HG03139 (cell line): ENCODE measurements at regions not wholly inside any gene's neighbourhood (a gene's known extent, or its start where the extent isn't known, plus 50 kb on each side); places are given as distances from the start of the nearest gene placed in this dataset.
A peak's percentile ranks its signal among the peaks of the same experiment; 100 is the strongest.
"Not testable (repeated sequence)": the region's sequence is repeated elsewhere in the genome, so short reads cannot be mapped to it uniquely, and the experiment has no call there.

Experiments used
- ATAC-seq: cut with Tn5 transposase; IDR thresholded peaks from one replicate; pipeline ENCODE4 v1.9.1; 2021; ENCODE audit not compliant: unreplicated experiment

DNA sequence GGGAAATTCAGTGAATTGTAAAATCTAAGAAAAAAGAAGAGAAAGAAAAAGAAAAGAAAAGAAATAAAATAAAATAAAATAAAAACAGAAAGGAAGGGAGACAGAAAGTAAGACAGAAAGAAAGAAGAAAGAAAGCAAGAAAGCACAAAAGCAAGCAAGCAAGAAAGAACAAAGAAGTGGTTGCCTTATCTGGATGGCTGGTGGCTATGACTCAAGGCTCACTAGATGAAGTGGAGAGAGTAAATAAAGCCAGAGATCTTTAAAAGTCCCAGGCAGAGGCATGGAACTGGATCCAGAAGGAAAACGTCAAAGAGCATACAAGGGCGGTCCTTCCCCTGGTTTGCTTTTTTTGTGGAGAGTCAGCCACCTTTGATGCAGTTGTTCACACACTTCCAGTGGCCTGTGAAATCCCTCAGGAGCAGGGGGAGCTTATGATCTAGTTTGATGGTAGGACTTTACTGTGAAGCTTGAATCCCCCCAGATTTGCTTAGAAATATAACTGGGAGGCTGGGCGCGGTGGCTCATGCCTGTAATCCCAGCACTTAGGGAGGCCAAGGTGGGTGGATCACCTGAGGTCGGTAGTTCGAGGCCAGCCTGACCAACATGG lies 176.7 kb upstream of the HMHB1 start:
- ATAC-seq: no peak

DNA sequence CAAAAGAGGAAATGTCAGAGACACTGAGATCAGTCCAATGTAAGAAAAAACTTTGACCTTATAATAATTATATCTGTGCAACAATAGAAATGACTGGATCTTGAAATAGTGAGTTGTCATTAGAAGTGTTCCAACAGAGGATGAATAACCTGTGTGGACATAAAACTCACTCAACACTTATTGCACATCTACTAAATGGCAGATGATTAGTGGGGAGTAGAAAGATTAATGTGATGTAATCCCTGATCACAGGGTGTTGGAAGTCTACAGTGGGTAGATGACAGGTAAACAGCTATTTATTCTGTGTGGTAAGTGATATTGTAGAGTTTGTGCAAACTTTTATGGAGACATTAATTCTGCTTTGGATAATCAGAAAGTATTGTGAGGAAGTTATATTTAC lies 177.3 kb upstream of the HMHB1 start:
- no peak for ATAC-seq

DNA sequence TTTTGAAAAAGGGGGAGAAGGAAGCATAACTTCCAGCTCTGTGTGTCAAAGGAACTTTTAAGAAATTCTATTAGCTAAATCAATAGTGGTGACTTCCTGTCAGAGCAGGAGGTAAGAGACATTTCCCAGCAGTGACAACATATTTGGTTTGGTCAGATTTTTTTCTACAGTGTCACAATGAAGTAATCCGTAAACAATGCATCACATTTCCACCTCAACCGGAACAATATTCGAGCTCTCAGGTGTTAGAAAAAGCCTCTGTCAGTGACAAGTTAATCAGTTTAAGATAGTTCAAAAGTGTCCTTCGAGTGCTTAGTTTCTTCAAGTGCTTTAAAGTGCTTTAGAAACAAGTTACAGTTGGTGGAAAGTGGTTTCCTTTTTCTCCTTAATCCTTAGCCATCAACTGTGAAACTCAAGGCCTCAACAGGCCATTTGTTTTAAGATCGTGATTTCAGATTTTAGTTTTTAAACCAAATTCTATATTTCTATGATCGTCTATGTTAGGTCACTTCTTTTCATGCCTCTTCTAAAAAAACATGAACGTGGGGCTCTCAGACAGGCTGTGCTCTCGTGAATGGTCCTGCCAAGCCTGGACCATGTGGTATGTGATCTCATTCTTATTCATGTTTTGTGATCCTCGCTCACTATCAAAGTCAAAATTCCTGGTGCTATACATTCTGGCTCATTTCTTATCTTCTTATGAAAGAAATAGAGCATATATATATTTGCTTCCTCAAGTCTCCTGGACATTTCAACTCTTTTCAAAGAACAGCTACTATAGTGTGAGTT lies 181.9 kb upstream of the HMHB1 start:
- ATAC-seq: no peak

- not testable (repeated sequence) for ATAC-seq
Measured at GRCh38 chr5:143625048-143625447, 186.9 kb upstream of the HMHB1 start.

GRCh38 chr5:143624465-143624864 lies 187.5 kb upstream of the HMHB1 start:
- no peak for ATAC-seq

GRCh38 chr5:143619040-143619439 lies 192.9 kb upstream of the HMHB1 start:
- ATAC-seq: no peak

GRCh38 chr5:143618141-143618540 lies 193.8 kb upstream of the HMHB1 start:
- no peak for ATAC-seq

- no peak for ATAC-seq
Measured at GRCh38 chr5:143614831-143615230, 197.1 kb upstream of the HMHB1 start.

DNA sequence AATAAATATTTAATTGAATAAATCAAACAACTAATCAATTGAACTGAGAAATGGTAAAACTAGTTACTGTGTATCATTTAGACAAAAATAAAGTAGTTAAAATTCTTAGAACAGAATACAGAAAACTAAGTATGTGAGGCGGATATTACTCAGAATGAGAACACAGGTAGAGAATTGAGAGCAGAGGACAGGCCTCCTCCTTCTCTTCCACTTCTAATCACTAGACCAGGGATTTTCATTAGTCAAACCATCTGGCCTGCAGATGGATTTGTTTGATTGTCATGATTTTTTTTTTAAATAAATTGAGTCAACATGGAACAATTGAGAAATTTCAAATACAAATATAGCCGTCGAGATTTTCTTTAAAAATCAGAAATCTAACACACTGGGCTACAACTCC lies 198.6 kb upstream of the HMHB1 start:
- no peak for ATAC-seq

- ATAC-seq: no peak
Measured at GRCh38 chr5:143610946-143611345, 201.0 kb upstream of the HMHB1 start.

DNA sequence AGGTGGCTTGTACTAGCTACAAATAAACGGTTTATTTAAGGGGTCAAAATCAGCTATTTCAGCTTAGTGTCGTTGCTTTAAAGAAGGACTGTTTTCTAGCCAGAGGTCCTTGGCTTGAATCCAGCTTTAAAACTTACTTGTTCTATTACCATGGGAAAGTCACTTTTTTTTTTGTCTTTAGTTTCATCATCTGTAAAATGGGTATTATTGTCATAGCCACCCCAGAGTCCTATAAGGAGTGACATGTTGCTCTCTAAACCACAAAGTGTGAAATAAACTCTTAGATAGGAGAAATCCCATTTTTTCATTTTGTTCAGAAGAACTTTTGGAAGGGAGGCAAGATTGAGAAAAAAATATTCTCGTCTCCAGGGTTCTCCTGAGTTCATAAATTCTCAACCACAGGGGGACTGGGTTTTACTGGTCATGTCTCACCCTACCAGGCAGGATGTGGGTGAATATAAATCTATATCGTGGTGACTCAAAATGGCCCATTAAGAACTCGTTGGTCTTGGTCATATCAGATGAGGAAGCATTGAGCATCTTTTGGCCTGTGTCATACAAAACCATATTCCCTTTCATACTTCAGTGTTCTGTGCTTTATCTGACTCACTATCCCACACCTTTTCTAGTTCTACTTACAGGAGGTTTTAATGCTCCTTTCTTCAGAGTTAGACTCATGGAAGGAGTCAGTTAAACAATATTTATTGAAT lies 202.7 kb upstream of the NR3C1 start:
- peak; percentile 83 for ATAC-seq

- ATAC-seq: peak; percentile 57
Measured at GRCh38 chr5:143605403-143606005, 202.0 kb upstream of the NR3C1 start.

- ATAC-seq: no peak
Measured at GRCh38 chr5:143601917-143602333, 198.4 kb upstream of the NR3C1 start.

DNA sequence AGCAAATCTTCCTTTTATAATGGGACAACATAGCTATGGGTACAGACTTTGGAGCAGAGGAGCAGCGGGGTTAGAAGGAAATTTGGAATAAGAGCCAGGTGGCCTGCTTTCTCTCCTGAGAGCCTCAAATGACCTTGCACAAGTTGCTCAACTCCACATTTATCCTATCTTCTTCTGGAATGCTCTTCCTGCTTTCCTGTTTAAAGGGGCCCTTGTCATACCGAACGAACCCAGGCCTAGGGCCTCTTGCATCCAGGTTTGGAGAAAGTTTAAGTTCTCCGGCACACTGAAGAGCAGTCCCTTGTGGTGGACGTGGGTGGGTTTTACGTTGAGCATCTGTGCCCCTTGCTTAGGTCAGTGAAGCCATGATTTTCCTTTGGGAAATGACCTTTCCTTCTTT lies 197.9 kb upstream of the NR3C1 start:
- no peak for ATAC-seq

GRCh38 chr5:143600396-143601075 lies 197.1 kb upstream of the NR3C1 start:
- ATAC-seq: no peak

DNA sequence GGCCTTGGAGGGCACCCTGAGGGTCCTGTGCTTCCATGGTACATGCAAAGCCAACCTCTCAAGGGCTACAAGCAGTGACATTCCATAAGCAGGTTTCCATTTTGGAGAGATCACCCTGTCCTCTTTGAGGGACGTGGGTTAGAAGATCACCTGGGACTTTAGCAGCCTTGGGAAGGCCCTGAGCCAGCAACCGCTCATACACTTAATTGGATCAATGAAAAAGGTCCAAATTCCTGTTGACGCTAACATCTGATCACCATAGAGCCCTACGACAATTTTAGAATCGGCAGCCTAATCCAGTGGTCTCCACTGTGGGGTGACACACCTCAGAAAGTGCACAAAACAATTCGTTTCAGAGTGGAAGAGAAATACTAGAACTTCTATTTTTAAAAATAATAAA lies 196.0 kb upstream of the NR3C1 start:
- no peak for ATAC-seq

- ATAC-seq: no peak
Measured at GRCh38 chr5:143596824-143597223, 193.3 kb upstream of the NR3C1 start.

DNA sequence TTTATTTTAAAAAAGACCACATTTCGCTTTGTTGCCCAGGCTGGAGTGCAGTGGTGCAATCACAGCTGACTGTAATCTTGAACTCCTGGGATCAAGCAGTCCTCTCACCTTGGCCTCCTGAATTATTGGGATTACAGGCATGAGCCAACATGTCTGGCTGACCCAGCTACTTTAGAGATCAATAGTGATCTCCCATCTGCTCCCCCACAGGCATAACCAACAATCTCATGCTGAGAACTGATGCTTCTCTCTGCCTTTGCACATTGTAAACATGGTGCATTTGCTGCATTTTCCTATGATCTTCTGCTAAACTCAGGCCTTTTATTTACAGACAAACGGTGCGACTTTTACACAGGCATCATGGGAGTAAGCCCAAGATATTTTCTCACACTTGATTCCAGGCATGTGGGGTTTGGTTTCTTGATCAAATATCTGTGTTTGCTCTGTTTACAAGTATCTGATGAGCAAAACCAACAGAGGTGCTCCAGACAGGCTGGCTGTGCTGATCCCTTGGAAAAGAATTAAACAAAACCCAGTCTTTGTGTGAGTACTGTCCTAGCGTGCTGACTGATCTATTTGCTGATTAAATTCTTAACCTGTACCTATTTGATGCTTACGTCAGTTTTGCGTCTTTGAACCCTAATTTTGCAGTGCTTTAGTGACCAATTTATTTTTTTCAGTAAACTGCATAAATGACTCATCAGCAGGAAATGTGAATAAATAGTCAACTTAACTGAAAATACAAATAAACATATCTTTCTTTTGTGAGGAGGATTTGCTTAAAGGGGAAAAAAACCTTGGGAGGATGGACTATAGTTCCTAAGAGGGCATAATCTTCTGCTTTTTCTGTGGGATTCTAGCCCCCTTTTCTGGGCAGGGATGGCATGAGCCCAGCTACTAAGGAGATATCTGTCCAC lies 191.7 kb upstream of the NR3C1 start:
- no peak for ATAC-seq

GRCh38 chr5:143593723-143594122 lies 190.2 kb upstream of the NR3C1 start:
- ATAC-seq: no peak

GRCh38 chr5:143592648-143593047 lies 189.2 kb upstream of the NR3C1 start:
- ATAC-seq: peak; percentile 84
